Spinal cord (tissue), 1 donor: ENCODE measurements at regions not wholly inside any gene's neighbourhood (a gene's known extent, or its start where the extent isn't known, plus 50 kb on each side); places are given as distances from the start of the nearest gene placed in this dataset. TPM values are rescaled to one million over a fixed set of nuclear protein-coding genes. Genes with fewer than 3 reads are reported as not detected.

ENCODE experiments used
- small RNA-seq: library from RNA; depleted of rRNA; stranded (forward); fragments of <200 nt; gene quantifications from one replicate; pipeline ENCODE3, GENCODE V24; 2014; ENCODE audit warnings: low replicate concordance

Small RNA genes in the stretch of these regions (small RNA-seq; reads per million reads assigned to genes)
- not detected for gene AC024255.1
